C4-2B (cell line): ENCODE measurements at regions not wholly inside any gene's neighbourhood (a gene's known extent, or its start where the extent isn't known, plus 50 kb on each side); places are given as distances from the start of the nearest gene placed in this dataset.
A peak's percentile ranks its signal among the peaks of the same experiment; 100 is the strongest.
"Not testable (repeated sequence)": the region's sequence is repeated elsewhere in the genome, so short reads cannot be mapped to it uniquely, and the experiment has no call there.

Experiments
- H3K27ac ChIP-seq: fragments of 450-650 bp; 2 replicates; pipeline ENCODE4 v1.5.1; 2017
- CTCF ChIP-seq: fragments of 450-650 bp; conservative IDR thresholded peaks from 2 replicates; pipeline ENCODE4 v1.5.1; 2017; ENCODE audit warnings: mild to moderate bottlenecking
- ZFX ChIP-seq: fragments of 450-650 bp; IDR thresholded peaks from 2 replicates; pipeline ENCODE4 v1.6.1; 2017

GRCh38 chr1:190942475-190942874 is 464.8 kb upstream of the BRINP3 start:
- TF ChIP-seq CTCF, result no peak
- no peak for TF ChIP-seq ZFX

GRCh38 chr1:190943722-190944121 is 466.1 kb upstream of the BRINP3 start:
- H3K27ac ChIP-seq, result not testable (repeated sequence)

More at GRCh38 chr1:190942475-190942874, 464.8 kb upstream of the BRINP3 start:
- H3K27ac ChIP-seq, result no peak overlapping the region

GRCh38 chr1:190949939-190950338 is 472.3 kb upstream of the BRINP3 start:
- H3K27ac ChIP-seq, result no peak overlapping the region
- TF ChIP-seq ZFX (no peak), CTCF (no peak)

- no peak overlapping the region for H3K27ac ChIP-seq
- TF ChIP-seq CTCF (peak; percentile 10), ZFX (no peak)
These were observed 479.9 kb upstream of the BRINP3 start for GRCh38 chr1:190957565-190957964.

- H3K27ac ChIP-seq, result no peak overlapping the region
These were observed 485.7 kb upstream of the BRINP3 start for GRCh38 chr1:190963321-190963720.

GRCh38 chr1:190975827-190976226 is 498.2 kb upstream of the BRINP3 start:
- TF ChIP-seq CTCF, result no peak
- no peak for TF ChIP-seq ZFX
- H3K27ac ChIP-seq, result no peak overlapping the region

More at GRCh38 chr1:190963321-190963720, 485.7 kb upstream of the BRINP3 start:
- TF ChIP-seq CTCF (no peak), ZFX (no peak)

- TF ChIP-seq CTCF (no peak), ZFX (no peak)
- H3K27ac ChIP-seq, result no peak overlapping the region
These were observed 525.1 kb upstream of the BRINP3 start for GRCh38 chr1:191002768-191003167.

GRCh38 chr1:191016765-191017164 is 539.1 kb upstream of the BRINP3 start:
- no peak overlapping the region for H3K27ac ChIP-seq
- TF ChIP-seq ZFX, result no peak
- TF ChIP-seq CTCF, result no peak
